Aorta (tissue), 5 donors: ENCODE measurements at regions not wholly inside any gene's neighbourhood (a gene's known extent, or its start where the extent isn't known, plus 50 kb on each side); places are given as distances from the start of the nearest gene placed in this dataset.

Experiments used
- ATAC-seq: fragments of 200-7000 bp; cut with Tn5 transposase; one replicate; pipeline ENCODE4 v1.9.1; 2022; ENCODE audit warnings: moderate library complexity; ENCODE audit not compliant: low FRiP score
- DNase-seq, 2 donors: peaks; one replicate each; pipeline ENCODE4 v3.0.0-alpha.2; 2020
- H3K27ac ChIP-seq, 2 donors: one replicate each; pipeline ENCODE4 v1.5.1; 2013; ENCODE audit warnings: low read length in 2 of 2, mild to moderate bottlenecking in 2 of 2, moderate library complexity in 2 of 2, control low read depth in 1 of 2, inconsistent platforms in 1 of 2, low read depth in 1 of 2
- H3K27me3 ChIP-seq, 2 donors: one replicate each; pipeline ENCODE4 v1.6.1; 2013; ENCODE audit warnings: control low read depth in 1 of 2, low read length in 1 of 2, mild to moderate bottlenecking in 1 of 2, moderate library complexity in 1 of 2; ENCODE audit not compliant: insufficient read depth in 2 of 2, control insufficient read depth in 1 of 2
- H3K36me3 ChIP-seq, 2 donors: one replicate each; pipeline ENCODE4 v1.6.1; 2013; ENCODE audit warnings: control low read depth in 1 of 2, low read length in 1 of 2, mild to moderate bottlenecking in 1 of 2; ENCODE audit not compliant: insufficient read depth in 2 of 2, control insufficient read depth in 1 of 2
- H3K4me1 ChIP-seq, 2 donors: one replicate each; pipeline ENCODE4 v1.6.1; 2013; ENCODE audit warnings: low read length in 2 of 2, control low read depth in 1 of 2, mild to moderate bottlenecking in 1 of 2, moderate library complexity in 1 of 2; ENCODE audit not compliant: insufficient read depth in 2 of 2, control insufficient read depth in 1 of 2
- H3K4me3 ChIP-seq, 2 donors: one replicate each; pipeline ENCODE4 v1.5.1; 2013; ENCODE audit warnings: low read length in 2 of 2, control low read depth in 1 of 2, mild to moderate bottlenecking in 1 of 2
- H3K9me3 ChIP-seq: one replicate; pipeline ENCODE4 v1.6.1; 2013; ENCODE audit warnings: mild to moderate bottlenecking, low read length; ENCODE audit not compliant: control insufficient read depth
- WGBS, 2 donors: extraction: QIAGEN DNeasy Blood & Tissue Kit; methylation state at CpG; one replicate each; pipeline ENCODE4 v1.1.7; 2013; 5-methylcytosine and 5-hydroxymethylcytosine counted together
- intact Hi-C, 2 donors: fragments of 100-400 bp; cut with DNase I; formaldehyde crosslinking; loops; one replicate each; pipeline versions ENCODE4 v1.14.2 to v1.15.0; 2022
- donor health status: healthy with polysubstance abuse.
- donor health status: Bipolar disorder and iron deficiency.
- donor health status: DM: no; HTN: no; CAD: no.
- donor health status: DM: no; HTN: no; CAD: no.
- donor health status: DM: yes; HTN: yes; CAD: no.

DNA sequence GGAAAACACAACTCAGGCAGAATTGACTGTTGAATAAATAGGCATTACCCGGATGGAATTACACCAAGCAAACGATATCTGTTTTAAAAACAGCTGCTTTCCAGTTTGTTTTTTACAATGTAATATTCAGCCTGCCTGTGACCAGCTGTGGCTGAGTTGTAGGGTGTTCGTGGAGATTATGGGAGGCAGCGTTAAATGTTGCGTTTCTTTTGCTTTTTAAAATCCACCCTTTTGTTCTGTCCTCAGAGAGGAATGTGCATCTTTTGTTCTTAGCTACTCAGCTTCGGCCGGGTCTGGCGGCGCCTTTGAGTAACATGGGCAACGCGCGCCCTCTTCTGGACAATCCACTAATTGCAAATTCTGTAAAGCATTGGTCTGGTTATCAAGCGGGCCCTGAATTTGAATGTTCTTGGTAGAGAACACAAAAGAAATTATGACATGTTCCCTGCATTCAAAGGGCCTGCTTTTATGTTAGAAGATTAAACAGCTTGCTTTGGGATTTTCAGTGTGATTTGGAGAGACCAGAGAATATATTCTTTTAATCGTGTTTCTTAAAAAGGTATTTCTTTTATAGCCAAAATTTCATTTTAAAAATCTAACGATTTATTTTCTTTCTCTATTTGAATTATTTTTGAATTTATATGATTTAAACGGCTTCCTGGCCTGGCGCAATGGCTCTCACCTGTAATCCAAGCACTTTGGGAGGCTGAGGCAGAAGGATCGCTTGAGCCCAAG is 76.3 kb upstream of the TRIM2 start:
- 16% methylated on average over 18 of the region's 18 CpGs for WGBS, 2 donors
- H3K27me3 ChIP-seq, result no peaks in the 10 kb centered on the region
- peak; percentile 92 for ATAC-seq
- H3K27ac ChIP-seq, result no peak overlapping the region
- H3K4me3 ChIP-seq, result peak overlapping the region in 1 of 2 donors; percentile 35
- no peaks in the 10 kb centered on the region for H3K36me3 ChIP-seq
- intact Hi-C loops, result loop anchor here (1.0 to 10.0 kb wide), 4 partner anchors 45 to 343 kb away; no protein-coding TSS in a partner anchor
- H3K9me3 ChIP-seq, result no peaks in the 10 kb centered on the region
- no peaks in the 10 kb centered on the region for H3K4me1 ChIP-seq
- peak; percentile 87 to 91 for DNase-seq

DNA sequence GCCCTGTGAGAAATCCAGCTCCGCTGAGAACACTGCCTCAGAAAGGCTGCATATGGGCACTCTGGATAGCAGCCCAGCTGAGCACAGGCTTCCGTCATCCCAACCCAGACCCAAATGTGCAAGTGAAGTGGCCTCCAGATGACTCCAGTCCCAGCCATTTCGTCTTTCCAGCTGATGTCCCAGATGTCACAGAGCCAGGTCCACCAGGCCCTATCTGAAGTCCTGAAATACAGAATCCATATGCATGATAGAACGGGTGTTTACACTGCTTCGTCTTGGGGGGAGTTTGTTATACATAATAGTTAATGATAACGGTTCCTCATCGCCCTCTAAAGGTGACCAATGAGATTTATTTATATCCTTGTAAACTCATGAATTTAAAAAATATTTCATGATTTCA is 72.6 kb upstream of the TRIM2 start:
- DNase-seq, result no peak
- Histone ChIP-seq H3K36me3 (no peaks in the 10 kb centered on the region), H3K27me3 (no peaks in the 10 kb centered on the region), H3K9me3 (no peaks in the 10 kb centered on the region), H3K27ac (no peak overlapping the region), H3K4me3 (no peak overlapping the region), H3K4me1 (no peaks in the 10 kb centered on the region)
- no peak for ATAC-seq
- intact Hi-C loops, result no loop called here
- 59 to 61% methylated on average over 7 of the region's 7 CpGs for WGBS, 2 donors

DNA sequence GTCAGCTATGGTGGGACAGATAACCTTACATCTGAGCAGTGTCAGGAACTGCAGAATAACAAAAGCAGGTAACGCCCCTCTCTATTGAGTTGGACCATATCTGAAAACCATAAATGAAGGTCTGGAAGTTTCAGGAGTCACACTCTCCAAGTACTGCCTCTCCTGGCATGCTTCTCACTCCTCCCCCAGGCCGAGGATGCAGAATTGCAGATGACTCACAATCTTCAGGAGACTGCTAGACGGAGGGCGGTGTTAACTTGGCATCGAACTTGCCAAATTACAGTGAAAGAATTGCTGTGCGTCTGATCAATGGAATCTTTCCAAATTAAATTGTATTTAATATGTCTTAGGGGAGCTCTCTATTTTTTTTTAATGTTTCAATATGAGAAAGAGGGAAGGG is 67.1 kb upstream of the TRIM2 start:
- Histone ChIP-seq H3K36me3 (no peaks in the 10 kb centered on the region), H3K27ac (no peak overlapping the region), H3K9me3 (no peaks in the 10 kb centered on the region), H3K4me3 (no peak overlapping the region), H3K4me1 (no peaks in the 10 kb centered on the region), H3K27me3 (no peaks in the 10 kb centered on the region)
- 19% methylated on average over 6 of the region's 6 CpGs for WGBS, 2 donors
- DNase-seq (peak; percentile 79 to 83), ATAC-seq (peak; percentile 69)
- intact Hi-C loops, result no loop called here

DNA sequence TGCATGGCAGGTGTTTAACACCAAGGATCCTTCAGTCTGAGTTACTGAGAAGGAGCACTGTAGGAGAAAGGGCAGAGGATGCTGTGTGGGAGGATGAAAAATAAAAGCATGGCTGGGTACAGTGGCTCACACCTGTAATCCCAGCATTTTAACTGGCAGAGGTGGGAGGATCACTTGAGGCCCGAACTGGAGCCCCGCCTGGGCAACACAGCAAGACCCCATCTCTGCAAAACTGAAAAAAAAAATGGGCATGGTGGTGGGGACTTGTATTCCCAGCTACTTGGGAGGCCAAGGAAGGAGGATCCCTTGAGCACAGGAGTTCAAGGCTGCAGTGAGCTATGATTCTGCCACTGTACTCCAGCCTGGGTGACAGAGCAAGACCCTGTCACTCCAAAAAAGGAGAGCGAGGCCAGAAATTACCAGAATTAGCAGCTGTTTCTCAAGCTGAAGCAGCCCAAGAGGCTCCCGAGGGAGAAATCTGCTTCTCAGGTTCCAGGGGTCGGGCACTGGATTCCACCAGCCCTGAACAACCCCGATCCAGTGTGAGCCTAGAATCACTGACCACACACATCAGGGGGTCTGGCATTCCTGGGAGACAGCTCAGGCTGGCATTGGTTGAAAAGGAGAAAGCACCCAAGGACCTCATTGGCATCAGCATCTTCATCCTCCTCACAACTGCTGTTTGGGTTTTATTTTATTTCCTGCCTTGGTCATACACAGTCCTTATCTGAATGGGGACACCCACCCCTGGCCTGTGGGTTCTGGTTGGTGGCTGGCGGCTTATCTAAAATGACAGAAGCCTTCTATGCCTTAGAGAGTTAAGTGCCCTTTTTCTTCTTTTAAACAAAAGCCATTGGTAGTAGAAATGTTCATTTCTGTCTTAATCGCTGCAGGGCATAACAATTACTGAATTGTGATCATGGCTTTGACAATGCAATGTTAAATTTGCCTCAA is 66.3 kb upstream of the TRIM2 start:
- ATAC-seq (no peak), DNase-seq (no peak)
- no peaks in the 10 kb centered on the region for H3K36me3 ChIP-seq
- no peak overlapping the region for H3K4me3 ChIP-seq
- no peaks in the 10 kb centered on the region for H3K9me3 ChIP-seq
- no peak overlapping the region for H3K27ac ChIP-seq
- intact Hi-C loops, result no loop called here
- H3K4me1 ChIP-seq, result no peaks in the 10 kb centered on the region
- WGBS, 2 donors, result 90% methylated on average over 8 of the region's 8 CpGs
- H3K27me3 ChIP-seq, result no peaks in the 10 kb centered on the region

DNA sequence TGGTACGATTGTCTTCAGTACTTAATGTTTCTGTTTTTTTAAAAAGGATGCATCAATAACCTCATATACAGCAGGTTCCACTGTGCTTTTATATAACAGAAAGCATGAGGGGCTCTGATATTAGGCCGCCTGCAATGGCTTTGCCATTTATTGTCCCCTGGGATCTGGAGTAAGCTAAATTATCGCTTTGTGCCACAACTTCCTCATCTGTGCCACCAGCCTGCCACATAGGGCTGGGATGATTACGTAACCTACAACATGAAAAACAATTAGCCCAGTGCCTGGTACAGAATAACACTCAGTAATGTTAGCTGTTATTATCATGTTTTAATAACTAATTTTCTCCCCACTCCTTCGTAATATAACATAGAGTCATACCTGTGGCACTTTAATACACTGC is 65.5 kb upstream of the TRIM2 start:
- Histone ChIP-seq H3K4me1 (no peaks in the 10 kb centered on the region), H3K9me3 (no peaks in the 10 kb centered on the region), H3K27me3 (no peaks in the 10 kb centered on the region), H3K36me3 (no peaks in the 10 kb centered on the region), H3K27ac (no peak overlapping the region), H3K4me3 (no peak overlapping the region)
- WGBS, 2 donors, result 90 to 94% methylated on average over 5 of the region's 5 CpGs
- ATAC-seq, result no peak
- intact Hi-C loops, result no loop called here
- DNase-seq, result no peak

DNA sequence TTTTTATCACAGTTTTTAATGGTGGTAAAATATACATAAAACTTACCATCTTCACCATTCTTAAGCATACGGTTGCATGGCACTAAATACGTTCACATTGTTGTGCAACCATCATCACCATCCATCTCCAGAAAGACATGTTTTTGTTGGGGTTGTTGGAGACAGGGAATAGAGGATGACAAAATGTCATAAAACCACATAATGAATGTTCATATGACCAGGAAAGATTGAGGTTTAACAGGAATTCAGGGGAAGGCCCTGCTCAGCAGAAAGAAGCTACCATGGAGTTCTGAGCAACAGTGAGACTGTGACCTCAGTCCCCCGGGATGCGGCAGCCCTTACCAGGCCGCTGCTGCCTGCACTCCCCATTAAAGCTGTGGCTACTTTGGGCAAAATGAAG is 63.9 kb upstream of the TRIM2 start:
- H3K27ac ChIP-seq, result no peak overlapping the region
- ATAC-seq (no peak), DNase-seq (no peak)
- no peaks in the 10 kb centered on the region for H3K4me1 ChIP-seq
- H3K9me3 ChIP-seq, result no peaks in the 10 kb centered on the region
- no peaks in the 10 kb centered on the region for H3K27me3 ChIP-seq
- intact Hi-C loops, result loop anchor here (5.0 to 10.0 kb wide), 4 partner anchors 67 to 605 kb away; no protein-coding TSS in a partner anchor
- 89 to 90% methylated on average over 5 of the region's 5 CpGs for WGBS, 2 donors
- no peak overlapping the region for H3K4me3 ChIP-seq
- H3K36me3 ChIP-seq, result no peaks in the 10 kb centered on the region

DNA sequence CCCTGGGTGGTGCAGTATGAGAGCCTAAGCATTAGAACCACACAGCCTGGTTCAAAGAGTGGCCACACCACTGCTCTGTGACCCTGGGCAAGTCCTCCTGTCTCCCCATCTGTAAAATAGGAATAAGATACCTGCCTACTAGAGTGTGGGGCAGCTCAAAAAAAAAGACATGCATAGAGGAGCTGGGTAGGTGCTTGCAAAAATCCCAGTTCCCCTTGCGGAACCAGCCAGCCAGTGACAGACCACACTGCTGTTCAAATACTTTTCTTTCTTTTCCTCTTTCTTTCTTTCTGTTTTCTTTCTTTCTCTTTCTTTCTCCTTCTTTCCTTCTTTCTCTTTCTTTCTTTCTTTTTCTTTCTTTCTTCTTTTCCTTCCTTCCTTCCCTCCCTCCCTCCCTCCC is 63.0 kb upstream of the TRIM2 start:
- intact Hi-C loops, result loop anchor here (5.0 to 10.0 kb wide), 4 partner anchors 66 to 604 kb away; no protein-coding TSS in a partner anchor
- Histone ChIP-seq H3K4me3 (no peak overlapping the region), H3K27ac (no peak overlapping the region), H3K4me1 (no peaks in the 10 kb centered on the region), H3K27me3 (no peaks in the 10 kb centered on the region), H3K36me3 (no peaks in the 10 kb centered on the region), H3K9me3 (no peaks in the 10 kb centered on the region)
- DNase-seq (no peak), ATAC-seq (no peak)
- WGBS, 2 donors, result 95 to 98% methylated on average over 1 of the region's 1 CpG

DNA sequence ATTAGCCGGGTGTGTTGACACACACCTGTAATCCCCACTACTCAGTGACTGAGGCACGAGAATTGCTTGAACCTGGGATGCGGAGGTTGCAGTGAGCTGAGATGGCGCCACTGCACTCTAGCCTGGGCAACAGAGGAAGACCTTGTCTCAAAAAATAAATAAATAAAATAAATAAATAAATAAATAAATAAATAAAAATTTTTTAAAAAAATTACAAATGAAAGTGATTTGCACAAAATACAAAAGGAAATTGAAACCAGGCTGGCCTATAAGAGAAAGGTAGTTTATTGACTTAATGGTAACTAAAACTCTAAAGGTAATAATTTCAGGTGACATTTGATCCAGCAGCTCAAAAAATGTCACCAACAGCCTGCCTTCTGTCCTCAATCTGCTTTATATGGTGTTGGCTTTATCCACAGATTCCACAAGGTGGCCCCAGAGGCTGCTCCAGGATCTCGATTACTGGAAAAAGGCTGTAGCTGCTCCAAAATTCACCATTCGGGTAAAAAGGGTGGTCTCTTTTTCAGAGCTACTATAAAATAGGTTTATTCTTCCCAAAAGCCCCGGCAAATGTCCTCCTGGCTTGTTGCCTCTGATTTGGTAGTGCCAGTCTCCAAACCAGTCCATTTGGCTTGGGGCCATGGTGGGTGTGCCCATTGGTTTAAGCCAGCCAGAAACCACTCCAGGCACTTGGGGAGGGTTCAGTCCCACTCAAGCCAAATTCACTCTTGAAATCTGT is 61.4 kb upstream of the TRIM2 start:
- DNase-seq (peak; percentile 84 to 90), ATAC-seq (peak; percentile 81)
- WGBS, 2 donors, result 41 to 45% methylated on average over 7 of the region's 7 CpGs
- H3K9me3 ChIP-seq, result no peaks in the 10 kb centered on the region
- H3K4me1 ChIP-seq, result no peaks in the 10 kb centered on the region
- peak overlapping the region in 1 of 2 donors; percentile 11 for H3K4me3 ChIP-seq
- no peak overlapping the region for H3K27ac ChIP-seq
- no peaks in the 10 kb centered on the region for H3K36me3 ChIP-seq
- H3K27me3 ChIP-seq, result no peaks in the 10 kb centered on the region
- intact Hi-C loops, result loop anchor here (1.0 to 10.0 kb wide), 5 partner anchors 64 to 602 kb away; no protein-coding TSS in a partner anchor
